Mesodermal cell (in vitro differentiated cells): ENCODE measurements at regions not wholly inside any gene's neighbourhood (a gene's known extent, or its start where the extent isn't known, plus 50 kb on each side); places are given as distances from the start of the nearest gene placed in this dataset.

Source experiments
- H3K27ac ChIP-seq: 2 replicates; pipeline ENCODE4 v1.7.0; 2013; ENCODE audit warnings: mild to moderate bottlenecking, low read depth, low read length, moderate library complexity; ENCODE audit not compliant: severe bottlenecking
- H3K36me3 ChIP-seq: 2 replicates; pipeline ENCODE4 v1.7.1; 2013; ENCODE audit warnings: mild to moderate bottlenecking, low read length, moderate library complexity; ENCODE audit not compliant: control insufficient read depth, insufficient read depth
- H3K4me1 ChIP-seq: one replicate; pipeline ENCODE4 v1.7.1; 2013; ENCODE audit warnings: mild to moderate bottlenecking, low read length; ENCODE audit not compliant: insufficient read depth, control insufficient read depth, poor library complexity, severe bottlenecking
- H3K4me3 ChIP-seq: 2 replicates; pipeline ENCODE4 v1.7.0; 2013; ENCODE audit warnings: low read length, control low read depth, mild to moderate bottlenecking; ENCODE audit not compliant: insufficient read depth, poor library complexity, severe bottlenecking; ENCODE audit errors: extremely low read depth
- H3K9me3 ChIP-seq: 2 replicates; pipeline ENCODE4 v1.7.1; 2013; ENCODE audit warnings: mild to moderate bottlenecking, low read length, moderate library complexity; ENCODE audit not compliant: control insufficient read depth
- WGBS, 2 experiments: methylation state at CpG; one replicate each; pipeline ENCODE4 v1.1.5; 2013; ENCODE audit warnings: missing lambda C conversion rate in 2 of 2; ENCODE audit not compliant: insufficient coverage in 2 of 2; 5-methylcytosine and 5-hydroxymethylcytosine counted together

DNA sequence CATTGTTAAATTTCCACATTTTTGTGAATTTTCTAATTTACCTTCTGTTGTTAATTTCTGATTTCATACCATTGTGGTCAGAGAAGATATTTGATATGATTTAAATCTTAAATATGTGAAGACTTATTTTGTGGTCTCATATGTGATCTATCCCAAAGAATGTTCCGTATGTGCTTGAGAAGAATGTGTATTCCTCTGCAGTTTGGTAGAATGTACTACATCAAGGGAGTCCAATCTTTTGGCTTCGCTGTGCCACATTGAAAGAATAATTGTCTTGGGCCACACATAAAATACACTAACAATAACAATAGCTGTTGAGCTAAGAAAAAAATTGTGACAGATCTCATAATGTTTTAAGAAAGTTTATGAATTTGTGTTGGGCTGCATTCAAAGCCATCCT is 140.7 kb upstream of the PRNP start:
- no peaks in the 10 kb centered on the region for H3K4me1 ChIP-seq
- no peak overlapping the region for H3K4me3 ChIP-seq
- H3K9me3 ChIP-seq = no peaks in the 10 kb centered on the region
- 100% methylated on average over 1 of the region's 2 CpGs; no CpG with 5 or more reads in 1 of the 2 experiments for WGBS, 2 experiments
- H3K27ac ChIP-seq = no peak overlapping the region
- H3K36me3 ChIP-seq = no peaks in the 10 kb centered on the region

DNA sequence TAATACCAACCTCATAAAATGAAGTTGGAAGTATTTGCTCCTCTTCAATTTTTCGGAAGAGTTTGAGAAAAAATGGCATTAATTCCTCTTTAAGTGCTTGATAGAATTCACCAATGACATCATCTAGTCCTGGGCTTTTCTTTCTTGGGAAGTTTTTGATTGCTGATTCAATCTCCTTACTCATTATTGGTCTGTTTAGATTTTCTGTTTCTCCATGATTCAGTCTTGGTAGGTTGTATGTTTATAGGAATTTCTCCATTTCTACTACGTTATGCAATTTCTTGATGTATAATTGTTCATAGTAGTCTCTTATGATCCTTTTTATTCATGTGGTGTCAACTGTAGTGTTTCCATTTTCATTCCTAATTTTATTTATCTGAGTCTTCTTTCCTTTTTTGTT is 141.5 kb upstream of the PRNP start:
- no peak overlapping the region for H3K27ac ChIP-seq
- no CpG with 5 or more reads among the region's 2 CpGs for WGBS, 2 experiments
- no peaks in the 10 kb centered on the region for H3K9me3 ChIP-seq
- no peaks in the 10 kb centered on the region for H3K36me3 ChIP-seq
- H3K4me1 ChIP-seq = no peaks in the 10 kb centered on the region
- H3K4me3 ChIP-seq = no peak overlapping the region

DNA sequence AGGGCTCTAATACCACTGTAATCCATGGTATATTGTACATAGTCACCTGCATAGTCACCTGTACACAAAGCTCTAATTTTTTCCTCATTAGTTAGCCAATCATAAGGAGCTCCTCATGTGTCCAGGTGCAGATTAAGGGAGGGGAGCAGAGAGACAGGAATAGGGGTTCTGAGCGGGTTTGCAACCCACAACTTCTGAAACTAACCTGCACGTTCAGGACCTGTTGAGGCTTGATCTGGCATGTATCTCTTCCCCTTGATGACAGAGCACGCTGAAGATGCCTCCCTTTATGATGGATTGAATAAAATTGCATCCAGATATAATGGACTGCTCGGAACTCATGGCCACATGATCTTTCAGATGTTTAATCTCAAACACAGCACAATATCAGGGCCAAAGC is 144.0 kb upstream of the PRNP start:
- H3K4me1 ChIP-seq = no peaks in the 10 kb centered on the region
- WGBS, 2 experiments = 81 to 100% methylated on average over 2 to 3 of the region's 4 CpGs
- no peak overlapping the region for H3K27ac ChIP-seq
- H3K9me3 ChIP-seq = no peaks in the 10 kb centered on the region
- H3K4me3 ChIP-seq = no peak overlapping the region
- H3K36me3 ChIP-seq = no peaks in the 10 kb centered on the region

DNA sequence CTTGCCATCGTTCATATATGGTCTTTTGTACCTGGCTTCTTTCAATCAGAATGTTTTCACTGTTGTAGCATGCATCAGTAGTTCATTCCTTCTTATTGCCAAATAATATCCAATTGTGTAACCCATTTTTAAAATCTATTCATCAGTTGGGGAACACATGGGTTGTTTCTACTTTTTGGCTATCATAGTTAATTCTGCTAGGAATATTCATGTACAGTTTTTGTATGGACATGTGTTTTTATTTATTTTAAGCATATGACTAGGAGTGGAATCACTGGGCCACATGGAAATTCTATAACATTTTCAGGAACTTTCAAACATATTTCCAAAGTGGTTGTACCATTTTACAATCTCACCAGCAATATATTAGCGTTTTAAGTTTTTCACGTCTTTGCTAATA is 151.9 kb upstream of the PRNP start:
- 82 to 100% methylated on average over 1 of the region's 3 CpGs for WGBS, 2 experiments
- H3K9me3 ChIP-seq = no peaks in the 10 kb centered on the region
- H3K4me1 ChIP-seq = no peaks in the 10 kb centered on the region
- H3K4me3 ChIP-seq = no peak overlapping the region
- H3K36me3 ChIP-seq = no peaks in the 10 kb centered on the region
- no peak overlapping the region for H3K27ac ChIP-seq

DNA sequence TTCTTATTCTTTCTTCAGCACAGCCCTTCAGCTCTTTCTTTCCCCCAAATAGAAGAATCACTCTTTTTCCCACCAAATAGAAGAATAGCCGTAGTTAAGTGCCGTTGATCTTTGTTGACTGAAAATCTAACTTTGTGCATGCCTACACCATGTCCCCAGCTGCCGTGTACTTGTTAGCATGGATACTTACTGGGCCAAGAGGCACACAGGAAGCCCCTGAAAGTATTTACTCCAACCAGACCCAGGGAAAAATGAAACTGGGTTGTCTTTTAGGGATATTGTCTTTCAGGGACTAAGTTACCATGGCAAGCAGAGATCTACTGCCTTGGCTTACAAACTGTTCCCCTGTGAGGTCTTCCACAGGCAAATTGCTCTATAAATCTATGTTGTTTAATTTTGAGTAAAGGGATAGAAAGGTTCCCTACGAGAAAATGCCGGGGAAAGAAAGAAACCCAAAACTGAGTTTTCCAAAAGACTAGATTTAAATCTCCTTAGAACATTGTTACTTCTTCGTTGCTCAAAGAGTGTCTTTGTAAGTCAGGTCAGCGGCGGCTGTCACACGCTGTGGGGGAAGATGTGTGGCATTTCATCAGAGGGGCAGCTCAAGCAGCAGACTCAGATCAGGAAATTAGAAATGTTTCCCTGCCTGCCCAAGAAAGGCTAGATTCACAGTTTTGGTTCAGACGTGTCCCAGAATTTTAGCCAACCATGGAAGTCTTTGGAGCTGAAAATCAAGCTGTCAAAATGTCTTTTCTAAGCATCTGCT is 152.7 kb upstream of the PRNP start:
- Histone ChIP-seq H3K27ac (no peak overlapping the region), H3K4me1 (no peaks in the 10 kb centered on the region), H3K4me3 (no peak overlapping the region), H3K36me3 (no peaks in the 10 kb centered on the region), H3K9me3 (no peaks in the 10 kb centered on the region)
- 81 to 88% methylated on average over 8 of the region's 10 CpGs for WGBS, 2 experiments

DNA sequence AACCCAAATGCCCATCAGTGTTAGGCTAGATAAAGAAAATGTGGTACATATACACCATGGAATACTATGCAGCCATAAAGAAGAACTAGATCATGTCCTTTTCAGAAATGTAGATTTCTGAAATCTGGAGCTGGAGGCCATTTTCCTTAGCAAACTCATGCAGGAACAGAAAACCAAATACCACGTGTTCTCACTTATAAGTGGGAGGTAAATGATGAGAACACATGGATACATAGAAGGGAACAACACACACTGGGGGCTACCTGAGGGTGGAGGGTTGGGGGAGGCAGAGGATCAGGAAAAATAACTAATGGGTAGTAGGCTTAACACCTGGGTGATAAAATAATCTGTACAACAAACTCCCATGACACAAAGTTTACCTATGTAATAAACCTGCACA is 153.5 kb upstream of the PRNP start:
- no peaks in the 10 kb centered on the region for H3K4me1 ChIP-seq
- no peak overlapping the region for H3K27ac ChIP-seq
- no peaks in the 10 kb centered on the region for H3K36me3 ChIP-seq
- 100% methylated on average over 1 of the region's 1 CpG; no CpG with 5 or more reads in 1 of the 2 experiments for WGBS, 2 experiments
- no peaks in the 10 kb centered on the region for H3K9me3 ChIP-seq
- H3K4me3 ChIP-seq = no peak overlapping the region

DNA sequence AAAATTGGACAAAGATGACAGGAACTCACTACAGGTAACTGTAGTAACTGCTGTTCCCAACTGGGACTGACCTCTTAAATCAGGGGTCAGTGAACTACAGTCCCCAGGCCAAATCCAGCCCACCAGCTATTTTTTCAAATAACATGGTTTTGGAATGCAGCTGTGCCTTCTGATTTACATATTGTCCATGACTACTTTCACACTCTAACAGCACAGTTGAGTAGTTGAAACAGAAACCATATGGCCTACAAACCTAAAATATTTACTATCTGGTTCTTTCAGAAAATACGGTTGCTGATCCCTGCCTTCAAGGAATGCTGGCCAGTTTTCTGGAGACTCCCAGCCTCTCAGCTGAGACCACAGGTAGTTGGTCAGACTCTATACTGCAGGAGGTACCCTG is 161.5 kb upstream of the PRNP start:
- H3K36me3 ChIP-seq = no peaks in the 10 kb centered on the region
- H3K27ac ChIP-seq = no peak overlapping the region
- no peaks in the 10 kb centered on the region for H3K9me3 ChIP-seq
- 70% methylated on average over 1 of the region's 1 CpG; no CpG with 5 or more reads in 1 of the 2 experiments for WGBS, 2 experiments
- H3K4me3 ChIP-seq = no peak overlapping the region
- H3K4me1 ChIP-seq = no peaks in the 10 kb centered on the region

DNA sequence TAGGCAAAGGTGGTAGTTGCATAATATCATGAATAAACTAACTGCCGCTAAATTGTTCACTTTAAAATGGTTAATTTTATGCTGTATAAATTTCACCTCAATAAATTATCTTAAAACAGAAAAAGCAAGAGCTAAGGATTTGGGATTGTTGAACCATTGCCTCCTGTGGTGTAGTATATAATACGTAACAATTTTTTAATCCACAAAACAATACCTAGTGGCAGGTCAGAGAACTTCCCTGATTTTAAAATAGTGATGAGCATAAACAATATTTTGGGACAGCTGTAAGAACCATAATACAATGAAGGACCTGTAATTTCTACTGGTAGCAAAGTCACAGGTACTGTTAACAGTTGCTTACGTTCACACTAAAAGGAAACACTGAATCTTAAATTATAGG is 161.9 kb upstream of the PRNP start:
- Histone ChIP-seq H3K36me3 (no peaks in the 10 kb centered on the region), H3K27ac (no peak overlapping the region)
- no CpG with 5 or more reads among the region's 3 CpGs for WGBS, 2 experiments

DNA sequence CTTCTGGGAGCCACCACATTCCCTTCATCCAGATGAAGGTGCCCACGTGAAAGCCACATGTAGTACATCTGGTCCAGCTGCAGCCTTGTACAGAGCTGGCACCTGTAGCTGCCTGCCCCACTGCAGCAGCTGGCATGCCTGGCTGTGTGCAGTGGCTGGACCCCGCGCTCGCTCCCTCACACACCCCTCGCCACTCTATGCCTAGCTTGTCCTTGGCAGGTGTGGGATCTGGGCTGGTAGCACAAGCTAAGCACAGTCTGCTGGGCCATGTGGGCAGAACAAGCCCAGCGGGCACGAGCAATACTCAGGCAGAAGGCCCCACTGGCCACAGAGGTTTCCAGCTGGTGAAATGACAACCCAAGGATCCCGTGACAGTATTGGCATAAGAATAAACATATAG is 163.9 kb upstream of the PRNP start:
- Histone ChIP-seq H3K27ac (no peak overlapping the region), H3K4me1 (no peaks in the 10 kb centered on the region), H3K36me3 (no peaks in the 10 kb centered on the region), H3K4me3 (no peak overlapping the region), H3K9me3 (no peaks in the 10 kb centered on the region)
- 90 to 96% methylated on average over 1 to 5 of the region's 8 CpGs for WGBS, 2 experiments

More for the DNA sequence above, 161.9 kb upstream of the PRNP start:
- H3K4me3 ChIP-seq = no peak overlapping the region
- no peaks in the 10 kb centered on the region for H3K9me3 ChIP-seq
- H3K4me1 ChIP-seq = no peaks in the 10 kb centered on the region

DNA sequence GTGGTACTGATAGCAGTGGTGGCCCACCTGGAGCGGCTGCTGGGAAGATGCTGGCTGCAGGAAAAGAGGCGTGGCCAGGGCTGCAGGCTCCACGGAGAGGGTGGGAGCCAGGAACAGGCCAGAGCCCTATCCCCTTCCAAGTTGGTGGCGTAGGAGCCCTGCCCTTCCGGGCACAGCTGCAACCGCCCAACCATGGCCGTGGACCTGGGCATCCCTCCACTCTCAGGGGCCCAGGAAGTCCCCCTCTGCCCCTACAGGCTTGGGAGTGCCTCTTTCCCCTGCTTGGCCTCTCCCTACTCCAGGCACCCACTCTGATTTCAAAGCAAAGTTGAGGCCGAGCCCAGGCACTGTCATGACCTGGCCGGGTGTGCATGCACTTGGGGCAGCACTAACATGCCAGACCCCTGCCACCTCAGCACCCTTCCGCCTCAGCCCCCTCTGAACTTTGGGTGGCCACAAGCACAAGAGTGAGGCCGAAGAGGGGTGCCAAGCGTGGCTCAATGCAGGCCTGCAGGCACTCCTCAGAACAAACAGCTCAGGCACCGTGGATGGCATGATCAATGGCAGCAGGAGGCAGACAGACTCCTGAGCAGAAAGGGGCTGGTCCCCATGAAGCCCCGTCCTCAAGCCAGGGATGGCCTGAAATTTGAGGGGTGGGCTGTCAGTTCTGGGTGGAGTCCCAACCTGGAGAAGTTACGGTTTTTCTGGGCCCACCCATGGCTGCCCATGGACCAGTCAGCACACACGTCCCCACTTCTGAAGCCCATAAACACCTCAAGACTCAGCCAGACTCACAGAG is 164.9 kb upstream of the PRNP start:
- H3K4me1 ChIP-seq = no peaks in the 10 kb centered on the region
- H3K36me3 ChIP-seq = no peaks in the 10 kb centered on the region
- no peak overlapping the region for H3K4me3 ChIP-seq
- H3K9me3 ChIP-seq = no peaks in the 10 kb centered on the region
- H3K27ac ChIP-seq = no peak overlapping the region
- WGBS, 2 experiments = 81 to 84% methylated on average over 11 to 16 of the region's 16 CpGs

DNA sequence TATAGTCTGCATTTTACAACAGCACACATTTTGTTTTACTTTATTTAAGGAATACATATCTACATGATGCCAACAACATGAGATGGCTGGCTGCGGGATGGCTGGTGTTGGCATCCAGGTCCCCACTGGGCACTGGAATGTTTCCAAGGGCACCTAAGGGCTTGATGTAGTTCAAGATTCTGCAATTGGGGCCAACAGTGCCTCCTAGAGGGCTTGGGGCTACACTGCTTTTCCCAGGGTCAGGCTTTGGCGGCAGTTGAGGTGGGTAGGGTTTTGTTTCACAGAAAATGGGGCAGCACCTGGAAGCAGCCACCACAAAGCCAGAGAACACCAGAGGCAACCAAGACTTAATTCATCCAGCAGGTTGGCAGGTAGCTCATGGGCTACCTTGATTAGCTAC is 166.7 kb upstream of the PRNP start:
- 30% methylated on average over 2 of the region's 2 CpGs; no CpG with 5 or more reads in 1 of the 2 experiments for WGBS, 2 experiments
- H3K4me3 ChIP-seq = no peak overlapping the region
- no peaks in the 10 kb centered on the region for H3K36me3 ChIP-seq
- H3K27ac ChIP-seq = no peak overlapping the region
- H3K9me3 ChIP-seq = no peaks in the 10 kb centered on the region
- no peaks in the 10 kb centered on the region for H3K4me1 ChIP-seq
